H9 (cell line): ENCODE measurements at regions not wholly inside any gene's neighbourhood (a gene's known extent, or its start where the extent isn't known, plus 50 kb on each side); places are given as distances from the start of the nearest gene placed in this dataset.

Experiments used
- DNase-seq: peaks from one replicate; pipeline ENCODE4 v3.0.0-alpha.2; 2017
- H2AFZ ChIP-seq: one replicate; pipeline ENCODE4 v1.6.1; 2013; ENCODE audit warnings: mild to moderate bottlenecking, low read length, control low read depth, moderate library complexity
- H2AK5ac ChIP-seq: 2 replicates; pipeline ENCODE4 v1.6.1; 2013; ENCODE audit warnings: low read length, control low read depth, mixed read lengths; ENCODE audit not compliant: insufficient read length
- H2BK120ac ChIP-seq: one replicate; pipeline ENCODE4 v1.6.1; 2013; ENCODE audit warnings: low read depth, mild to moderate bottlenecking, low read length, control low read depth, inconsistent platforms; ENCODE audit not compliant: poor library complexity, severe bottlenecking
- H2BK12ac ChIP-seq: 2 replicates; pipeline ENCODE4 v1.6.1; 2013; ENCODE audit warnings: low read length, control low read depth, mixed read lengths, low read depth; ENCODE audit not compliant: insufficient read length
- H2BK15ac ChIP-seq: 2 replicates; pipeline ENCODE4 v1.6.1; 2013; ENCODE audit warnings: low read depth, low read length, control low read depth
- H2BK20ac ChIP-seq: one replicate; pipeline ENCODE4 v1.6.1; 2013; ENCODE audit warnings: low read depth, mild to moderate bottlenecking, low read length, control low read depth, inconsistent platforms; ENCODE audit not compliant: poor library complexity, severe bottlenecking
- H2BK5ac ChIP-seq: 2 replicates; pipeline ENCODE4 v1.6.1; 2013; ENCODE audit warnings: low read length, control low read depth, mixed read lengths; ENCODE audit not compliant: insufficient read length
- H3K14ac ChIP-seq: 2 replicates; pipeline ENCODE4 v1.6.1; 2013; ENCODE audit warnings: low read length, control low read depth; ENCODE audit not compliant: insufficient read depth
- H3K18ac ChIP-seq: 2 replicates; pipeline ENCODE4 v1.6.1; 2013; ENCODE audit warnings: low read depth, mild to moderate bottlenecking, mixed read lengths, low read length, control low read depth; ENCODE audit not compliant: insufficient read length
- H3K23ac ChIP-seq: 2 replicates; pipeline ENCODE4 v1.6.1; 2013; ENCODE audit warnings: low read length, control low read depth, mixed read lengths, low read depth; ENCODE audit not compliant: insufficient read length
- H3K23me2 ChIP-seq: 2 replicates; pipeline ENCODE4 v1.6.1; 2013; ENCODE audit warnings: low read depth, mild to moderate bottlenecking, mixed read lengths, low read length, control low read depth; ENCODE audit not compliant: insufficient read length, poor library complexity, severe bottlenecking
- H3K27ac ChIP-seq: 2 replicates; pipeline ENCODE4 v1.5.1; 2013; ENCODE audit warnings: low read length, control low read depth, mixed read lengths, low read depth; ENCODE audit not compliant: insufficient read length
- H3K27me3 ChIP-seq: 2 replicates; pipeline ENCODE4 v1.6.1; 2013; ENCODE audit warnings: low read length, control low read depth, inconsistent platforms; ENCODE audit not compliant: insufficient read depth
- H3K4ac ChIP-seq: 2 replicates; pipeline ENCODE4 v1.6.1; 2013; ENCODE audit warnings: low read depth, mild to moderate bottlenecking, control low read depth, inconsistent platforms, low read length, moderate library complexity
- H3K4me1 ChIP-seq: 2 replicates; pipeline ENCODE4 v1.6.1; 2013; ENCODE audit warnings: low read length, control low read depth, inconsistent platforms; ENCODE audit not compliant: insufficient read depth
- H3K4me2 ChIP-seq: 2 replicates; pipeline ENCODE4 v1.6.1; 2013; ENCODE audit warnings: low read length, control low read depth, mixed read lengths; ENCODE audit not compliant: insufficient read length, insufficient read depth
- H3K56ac ChIP-seq: 2 replicates; pipeline ENCODE4 v1.6.1; 2013; ENCODE audit warnings: low read depth, mild to moderate bottlenecking, mixed read lengths, low read length, control low read depth; ENCODE audit not compliant: insufficient read length
- H3K79me1 ChIP-seq: 2 replicates; pipeline ENCODE4 v1.6.1; 2013; ENCODE audit warnings: low read depth, mild to moderate bottlenecking, moderate library complexity, low read length, control low read depth, inconsistent platforms; ENCODE audit not compliant: insufficient read depth, poor library complexity, severe bottlenecking
- H3K79me2 ChIP-seq: 2 replicates; pipeline ENCODE4 v1.6.1; 2013; ENCODE audit warnings: low read length, control low read depth, inconsistent platforms; ENCODE audit not compliant: insufficient read depth
- H3K9ac ChIP-seq: 2 replicates; pipeline ENCODE4 v1.6.1; 2013; ENCODE audit warnings: low read length, control low read depth, mixed read lengths; ENCODE audit not compliant: insufficient read length; ENCODE audit errors: extremely low read depth
- H3K9me3 ChIP-seq: one replicate; pipeline ENCODE4 v1.6.1; 2013; ENCODE audit warnings: low read depth, low read length, inconsistent platforms; ENCODE audit not compliant: control insufficient read depth
- H3T11ph ChIP-seq: one replicate; pipeline ENCODE4 v1.6.1; 2013; ENCODE audit warnings: mild to moderate bottlenecking, low read length, control low read depth, inconsistent platforms
- H4K20me1 ChIP-seq: one replicate; pipeline ENCODE4 v1.6.1; 2013; ENCODE audit not compliant: control insufficient read depth, insufficient read length, insufficient read depth
- H4K5ac ChIP-seq: 2 replicates; pipeline ENCODE4 v1.6.1; 2013; ENCODE audit warnings: low read depth, mild to moderate bottlenecking, mixed read lengths, low read length, control low read depth; ENCODE audit not compliant: insufficient read length
- H4K8ac ChIP-seq: replicated peaks from 2 replicates; pipeline ENCODE4 v1.6.1; 2013; ENCODE audit warnings: low read length, control low read depth, mixed read lengths, low read depth; ENCODE audit not compliant: insufficient read length
- H4K91ac ChIP-seq: 2 replicates; pipeline ENCODE4 v1.6.1; 2013; ENCODE audit warnings: low read depth, mild to moderate bottlenecking, moderate library complexity, mixed read lengths, low read length, control low read depth; ENCODE audit not compliant: insufficient read length
- H3K27ac Mint-ChIP-seq, 3 experiments: 2 replicates in 2 of 3; 3 replicates in 1 of 3; pipeline ENCODE4 v1.8.0; 2020 to 2021; ENCODE audit warnings: mixed read lengths in 3 of 3, mild to moderate bottlenecking in 1 of 3, moderate library complexity in 1 of 3
- H3K27me3 Mint-ChIP-seq: 2 replicates; pipeline ENCODE4 v1.8.0; 2021; ENCODE audit warnings: low read depth, mild to moderate bottlenecking, moderate library complexity, mixed read lengths
- H3K36me3 Mint-ChIP-seq, 3 experiments: 2 replicates in 2 of 3; 3 replicates in 1 of 3; pipeline ENCODE4 v1.8.0; 2020 to 2021; ENCODE audit warnings: low read depth in 3 of 3, mixed read lengths in 3 of 3; ENCODE audit not compliant: insufficient read depth in 1 of 3
- H3K4me1 Mint-ChIP-seq, 2 experiments: 2 replicates each; pipeline ENCODE4 v1.8.0; 2020; ENCODE audit warnings: mixed read lengths in 2 of 2
- H3K4me3 Mint-ChIP-seq, 2 experiments: 2 replicates in 1 of 2; 3 replicates in 1 of 2; pipeline ENCODE4 v1.8.0; 2020 to 2021; ENCODE audit warnings: mild to moderate bottlenecking in 2 of 2, mixed read lengths in 2 of 2, moderate library complexity in 1 of 2
- H3K9me3 Mint-ChIP-seq, 2 experiments: 2 replicates in 1 of 2; 3 replicates in 1 of 2; pipeline ENCODE4 v1.8.0; 2020; ENCODE audit warnings: mild to moderate bottlenecking in 2 of 2, mixed read lengths in 2 of 2, moderate library complexity in 1 of 2
- CTCF ChIP-seq: fragments of 200-600 bp; sonication (generic); conservative IDR thresholded peaks from 3 replicates; pipeline ENCODE4 v1.8.0; 2021; ENCODE audit warnings: antibody characterized with exemption, mild to moderate bottlenecking

DNA sequence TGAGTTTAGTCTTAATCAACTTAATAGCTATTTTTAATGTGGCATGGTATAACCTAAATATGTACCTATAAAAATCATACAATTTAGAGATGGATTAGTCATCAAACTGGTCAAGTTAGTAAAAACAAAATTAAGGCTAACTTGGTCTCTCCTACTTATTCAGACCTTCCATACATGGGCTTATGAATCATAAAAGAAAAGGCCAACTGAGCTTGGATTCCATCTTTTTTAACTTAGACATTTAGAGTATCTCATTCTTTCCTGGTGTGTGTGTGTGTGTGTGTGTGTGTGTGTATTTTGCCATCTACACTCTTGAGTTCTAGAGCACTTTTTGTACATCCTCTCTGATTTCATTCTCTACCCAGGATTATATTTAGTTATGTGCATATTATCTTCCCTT lies 637.5 kb downstream of the PLCL1 start:
- Histone ChIP-seq H2BK20ac (no peak overlapping the region), H4K8ac (no peak overlapping the region), H3K79me1 (no peaks in the 10 kb centered on the region), H3K18ac (no peak overlapping the region), H2AK5ac (no peak overlapping the region), H3K14ac (no peak overlapping the region), H4K91ac (no peak overlapping the region), H3K23me2 (no peaks in the 10 kb centered on the region), H3K4ac (no peak overlapping the region), H2BK5ac (no peak overlapping the region), H3K56ac (no peak overlapping the region), H2BK15ac (no peak overlapping the region), H3K27me3 (no peaks in the 10 kb centered on the region), H4K5ac (no peak overlapping the region), H4K20me1 (no peaks in the 10 kb centered on the region), H3K9me3 (no peaks in the 10 kb centered on the region), H3K23ac (no peak overlapping the region), H3K4me2 (no peak overlapping the region), H3K4me1 (no peaks in the 10 kb centered on the region), H3T11ph (no peak overlapping the region), H2AFZ (no peak overlapping the region), H3K27ac (no peak overlapping the region), H2BK120ac (no peak overlapping the region), H3K9ac (no peak overlapping the region), H2BK12ac (no peak overlapping the region), H3K79me2 (no peaks in the 10 kb centered on the region)
- no peaks in the 10 kb centered on the region for H3K27me3 Mint-ChIP-seq
- H3K9me3 Mint-ChIP-seq: no peaks in the 10 kb centered on the region
- no peaks in the 10 kb centered on the region for H3K36me3 Mint-ChIP-seq
- no peak overlapping the region for H3K4me3 Mint-ChIP-seq
- peaks cover 8 to 15% of the 10 kb centered on the region in 2 experiments for H3K4me1 Mint-ChIP-seq
- no peak for DNase-seq
- TF ChIP-seq CTCF: no peak
- H3K27ac Mint-ChIP-seq: no peak overlapping the region
